HG02763 (cell line): ENCODE measurements at regions not wholly inside any gene's neighbourhood (a gene's known extent, or its start where the extent isn't known, plus 50 kb on each side); places are given as distances from the start of the nearest gene placed in this dataset.

Experiments used
- ATAC-seq: cut with Tn5 transposase; IDR thresholded peaks from one replicate; pipeline ENCODE4 v1.9.1; 2021; ENCODE audit warnings: mild to moderate bottlenecking, moderate library complexity; ENCODE audit not compliant: unreplicated experiment

DNA sequence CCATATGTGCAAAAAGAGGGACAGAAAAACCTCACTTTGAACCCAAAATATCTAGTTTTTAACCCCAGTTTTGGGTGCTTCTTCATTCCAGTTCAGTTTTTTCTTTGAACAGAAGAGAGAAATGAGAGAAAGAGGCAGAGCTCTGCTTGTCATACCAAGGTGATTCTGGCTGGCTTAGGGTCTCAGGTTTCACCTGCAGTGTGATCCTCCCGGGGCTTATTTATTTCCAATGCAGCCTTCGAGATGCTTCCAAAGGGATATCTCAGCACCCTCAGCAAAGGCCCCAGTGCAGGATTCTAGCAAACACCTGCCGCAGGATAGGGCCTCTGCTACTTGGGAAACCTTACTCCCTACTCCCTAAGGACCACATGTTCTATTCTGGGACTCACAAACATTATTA is 131.3 kb downstream of the WDR11 start:
- no peak for ATAC-seq

GRCh38 chr10:120983721-120984120 is 132.6 kb downstream of the WDR11 start:
- no peak for ATAC-seq

DNA sequence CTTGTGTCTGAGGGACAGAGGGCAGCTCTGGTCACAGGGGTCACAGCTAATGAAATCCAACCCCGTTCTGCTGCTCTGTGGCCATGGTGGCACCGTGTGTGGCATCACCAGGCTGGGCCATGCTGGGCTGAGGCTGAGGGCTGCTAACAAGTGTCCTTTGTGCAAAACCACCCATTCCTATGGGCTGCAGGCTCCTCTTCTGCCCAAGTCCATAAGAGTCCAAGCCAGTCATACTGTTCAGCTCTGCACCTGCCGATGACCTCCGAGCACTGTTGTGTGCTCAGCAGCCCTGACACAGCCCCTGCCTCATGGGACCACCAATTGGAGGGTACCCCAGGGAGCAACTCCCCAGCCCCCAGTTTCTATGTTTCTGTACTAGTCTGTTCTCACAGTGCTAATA is 133.1 kb downstream of the WDR11 start:
- ATAC-seq, result no peak

- ATAC-seq, result no peak
These were observed 136.2 kb downstream of the WDR11 start for GRCh38 chr10:120987359-120987758.

GRCh38 chr10:120988751-120989150 is 137.6 kb downstream of the WDR11 start:
- no peak for ATAC-seq

DNA sequence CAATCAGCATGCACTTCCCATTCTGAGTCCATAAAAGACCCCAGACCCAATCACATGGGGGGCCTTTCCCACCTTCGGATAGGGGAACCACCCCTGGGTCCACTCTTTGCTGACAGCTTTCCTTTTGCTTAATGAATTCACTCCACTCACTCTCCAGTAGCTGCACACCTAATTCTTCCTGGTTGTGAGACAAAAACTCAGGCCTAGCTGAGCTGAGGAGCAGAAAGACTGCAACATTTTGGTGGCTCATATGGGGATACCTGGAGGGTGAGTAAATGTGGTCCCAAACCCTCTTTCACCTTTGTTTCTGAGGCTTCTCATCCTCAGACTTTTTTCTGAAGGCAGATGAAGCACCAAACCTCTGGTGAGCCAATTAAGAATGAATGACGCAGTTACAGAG is 138.1 kb downstream of the WDR11 start:
- no peak for ATAC-seq

DNA sequence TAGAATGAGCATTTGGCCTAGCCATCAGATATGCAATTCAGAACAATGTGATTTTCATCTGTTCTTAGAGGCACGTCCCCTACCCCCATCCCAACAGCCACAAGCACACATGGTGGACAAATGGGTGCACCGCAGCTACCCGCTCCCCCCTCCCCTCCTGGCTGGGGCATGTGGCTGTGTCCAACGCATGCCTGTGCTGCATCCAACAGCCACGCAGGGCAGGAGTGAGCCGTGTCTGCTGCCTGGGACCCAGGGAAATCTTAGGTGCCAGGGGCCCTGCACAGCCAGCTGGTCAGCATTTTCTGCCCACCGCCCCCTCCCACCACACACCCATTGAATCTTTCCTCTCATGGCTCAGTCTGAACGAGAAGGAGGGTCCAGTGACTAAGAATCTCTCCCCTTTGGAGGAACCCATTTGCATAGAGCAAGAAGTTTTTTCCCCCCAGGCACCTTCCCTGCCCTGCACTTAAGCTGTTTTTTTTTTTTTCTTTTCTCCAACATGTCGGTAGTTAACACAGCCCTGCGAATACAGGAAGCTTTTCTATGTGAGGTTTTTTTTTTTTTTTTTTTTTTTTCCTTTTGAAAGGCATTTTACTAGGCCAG is 138.9 kb downstream of the WDR11 start:
- ATAC-seq, result no peak

DNA sequence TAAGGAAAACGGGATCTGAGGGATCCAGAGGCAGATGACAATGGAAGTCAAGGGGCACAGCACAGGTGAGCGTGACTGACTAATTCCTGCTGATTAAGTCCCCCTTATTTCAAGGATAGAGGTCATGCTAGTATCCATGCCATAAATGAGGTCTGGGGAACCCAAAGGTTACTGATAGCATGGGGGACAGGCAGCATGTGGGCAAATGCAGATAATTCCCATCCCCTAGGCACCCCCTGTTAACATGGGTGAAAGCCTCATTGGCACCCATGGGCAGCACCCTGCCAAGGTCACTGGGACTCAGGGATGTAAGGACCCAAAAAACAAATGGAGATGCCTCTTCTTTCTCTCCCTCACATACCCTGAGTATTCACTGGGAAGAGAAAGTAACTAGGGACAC is 139.7 kb downstream of the WDR11 start:
- ATAC-seq, result no peak

DNA sequence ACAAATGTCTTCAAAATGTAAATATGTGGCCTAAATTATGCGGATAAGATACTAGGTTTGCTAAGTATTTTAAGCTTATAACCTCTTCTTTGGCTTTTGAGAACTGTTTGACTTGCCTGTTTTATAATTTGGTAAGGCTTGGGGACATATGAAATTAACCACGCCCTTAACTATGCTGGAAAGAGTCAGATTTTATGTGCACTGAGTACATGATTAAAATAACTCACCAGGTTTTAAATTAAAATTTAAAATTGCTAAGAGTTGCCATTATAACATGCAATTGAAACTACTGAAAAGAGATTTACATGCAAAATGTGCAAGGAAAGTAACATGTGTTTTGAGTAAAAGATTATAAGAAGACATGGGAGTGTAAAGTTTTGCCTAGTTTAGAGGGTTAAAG is 141.9 kb downstream of the WDR11 start:
- ATAC-seq, result no peak

- no peak for ATAC-seq
These were observed 144.6 kb downstream of the WDR11 start for GRCh38 chr10:120995768-120996167.

- ATAC-seq, result no peak
These were observed 145.4 kb downstream of the WDR11 start for GRCh38 chr10:120996456-120997034.

DNA sequence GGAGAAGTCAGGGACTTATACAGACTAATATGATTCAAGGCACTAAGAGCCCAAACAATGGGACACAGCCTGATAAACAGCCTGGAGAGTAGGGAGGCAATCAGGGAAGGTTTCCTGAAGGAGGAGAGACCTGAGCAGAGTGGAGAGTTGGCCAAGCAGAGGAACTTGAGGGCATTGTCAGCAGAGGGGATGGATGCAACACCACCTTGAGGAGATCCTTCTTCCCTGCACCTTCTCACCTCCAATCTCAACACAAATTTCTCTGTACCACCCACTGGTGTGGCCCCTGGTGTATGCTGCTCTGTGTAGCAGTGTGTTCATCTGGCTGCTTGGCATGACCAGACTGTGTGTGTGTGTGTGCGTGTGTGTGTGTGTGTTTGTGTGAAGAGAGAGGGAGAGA is 146.2 kb downstream of the WDR11 start:
- no peak for ATAC-seq

DNA sequence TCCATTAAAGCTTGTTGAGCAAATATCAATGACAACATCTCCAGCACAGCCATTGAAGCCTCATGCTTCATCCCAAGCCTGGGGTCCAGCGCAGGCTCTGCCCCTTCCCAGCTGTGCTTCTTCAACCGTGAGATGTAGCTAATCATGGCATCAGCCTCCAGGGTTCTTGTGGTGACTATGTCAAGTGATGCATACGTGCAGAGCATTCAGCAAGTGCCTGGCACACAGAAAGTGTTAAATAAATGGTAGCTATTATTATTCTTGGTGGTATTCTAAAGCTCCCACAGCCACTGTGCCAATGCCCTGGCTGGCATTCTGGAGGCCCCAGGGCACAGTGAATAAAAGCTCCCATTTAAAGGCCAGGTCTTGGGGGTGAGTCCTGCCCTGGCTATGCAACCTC is 146.6 kb downstream of the WDR11 start:
- no peak for ATAC-seq

DNA sequence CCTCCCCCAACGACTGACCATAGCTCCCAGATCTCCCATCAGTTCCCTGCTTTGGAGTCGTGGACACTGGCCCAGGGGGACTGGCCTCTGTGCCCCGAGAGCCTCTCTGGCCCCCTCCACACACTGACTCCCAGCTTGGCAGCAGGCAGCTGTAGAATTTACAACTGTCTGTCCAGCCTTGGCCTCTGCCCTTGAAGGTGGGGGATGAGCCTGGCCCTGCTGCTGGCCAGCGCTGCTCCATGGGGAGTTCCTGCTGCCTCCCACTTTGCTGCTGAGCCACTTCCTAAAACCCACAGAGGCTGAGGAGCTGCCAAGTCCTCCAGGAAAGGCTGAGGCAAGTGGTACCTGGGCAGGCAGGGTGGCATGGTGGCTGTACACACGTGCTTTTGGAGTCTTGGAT is 147.1 kb downstream of the WDR11 start:
- no peak for ATAC-seq

- no peak for ATAC-seq
These were observed 147.7 kb downstream of the WDR11 start for GRCh38 chr10:120998782-120999285.

- ATAC-seq, result no peak
These were observed 148.7 kb downstream of the WDR11 start for GRCh38 chr10:120999868-121000267.

- no peak for ATAC-seq
These were observed 151.5 kb downstream of the WDR11 start for GRCh38 chr10:121002586-121003205.

- ATAC-seq, result no peak
These were observed 154.9 kb downstream of the WDR11 start for GRCh38 chr10:121005948-121006587.

- no peak for ATAC-seq
These were observed 156.1 kb downstream of the WDR11 start for GRCh38 chr10:121007264-121007663.

- no peak for ATAC-seq
These were observed 164.8 kb downstream of the WDR11 start for GRCh38 chr10:121015916-121016315.

GRCh38 chr10:121024905-121025584 is 173.9 kb downstream of the WDR11 start:
- ATAC-seq, result no peak
